ENCODE measurements at regions not wholly inside any gene's neighbourhood (a gene's known extent, or its start where the extent isn't known, plus 50 kb on each side); places are given as distances from the start of the nearest gene placed in this dataset.

GRCh38 chr4:163959932-163960331 is 465.4 kb downstream of the TMA16 start:
- H3K36me3 ChIP-seq, result no peaks in the 10 kb centered on the region
- intact Hi-C loops (cut with DNase I), result no loop called here
- WGBS, 2 donors, result 85 to 88% methylated on average over 6 of the region's 6 CpGs
- H3K27ac ChIP-seq, result no peak overlapping the region
- DNase-seq, result no peak
- H3K4me3 ChIP-seq (replicated peaks in 1 of 3), result no peak overlapping the region
- no peaks in the 10 kb centered on the region for H3K27me3 ChIP-seq
- no peak for TF ChIP-seq POLR2A (IDR thresholded peaks at IDR 0.05)
- no peak for TF ChIP-seq CTCF (IDR thresholded peaks at IDR 0.05)
- H3K4me1 ChIP-seq, result no peaks in the 10 kb centered on the region
- H3K9me3 ChIP-seq, result no peaks in the 10 kb centered on the region

GRCh38 chr4:163966612-163967011 is 472.1 kb downstream of the TMA16 start:
- no peak for DNase-seq
- Histone ChIP-seq H3K27me3 (no peaks in the 10 kb centered on the region), H3K27ac (no peak overlapping the region), H3K9me3 (no peaks in the 10 kb centered on the region), H3K4me3 (replicated peaks in 1 of 3) (no peak overlapping the region), H3K36me3 (no peaks in the 10 kb centered on the region), H3K4me1 (peaks cover 0 to 4% of the 10 kb centered on the region in 2 donors)
- intact Hi-C loops (cut with DNase I), result no loop called here
- WGBS, 2 donors, result 12 to 15% methylated on average over 3 of the region's 3 CpGs
- TF ChIP-seq CTCF (IDR thresholded peaks at IDR 0.05), result no peak
- no peak for TF ChIP-seq POLR2A (IDR thresholded peaks at IDR 0.05)

- Histone ChIP-seq H3K36me3 (no peaks in the 10 kb centered on the region), H3K9me3 (no peaks in the 10 kb centered on the region), H3K4me1 (peaks cover 0 to 4% of the 10 kb centered on the region in 2 donors), H3K27ac (no peak overlapping the region), H3K27me3 (no peaks in the 10 kb centered on the region), H3K4me3 (replicated peaks in 1 of 3) (no peak overlapping the region)
- no peak for DNase-seq
- no peak for TF ChIP-seq CTCF (IDR thresholded peaks at IDR 0.05)
- no peak for TF ChIP-seq POLR2A (IDR thresholded peaks at IDR 0.05)
- WGBS, 2 donors, result 64 to 73% methylated on average over 5 of the region's 5 CpGs
- intact Hi-C loops (cut with DNase I), result no loop called here
These were observed 472.8 kb downstream of the TMA16 start for GRCh38 chr4:163967263-163967662.

GRCh38 chr4:163967710-163968109 is 473.2 kb downstream of the TMA16 start:
- intact Hi-C loops (cut with DNase I), result no loop called here
- H3K9me3 ChIP-seq, result no peaks in the 10 kb centered on the region
- 38 to 39% methylated on average over 1 of the region's 1 CpG for WGBS, 2 donors
- no peak overlapping the region for H3K27ac ChIP-seq
- peaks cover 0 to 4% of the 10 kb centered on the region in 2 donors for H3K4me1 ChIP-seq
- H3K36me3 ChIP-seq, result no peaks in the 10 kb centered on the region
- H3K4me3 ChIP-seq (replicated peaks in 1 of 3), result no peak overlapping the region
- no peak for TF ChIP-seq CTCF (IDR thresholded peaks at IDR 0.05)
- TF ChIP-seq POLR2A (IDR thresholded peaks at IDR 0.05), result no peak
- no peaks in the 10 kb centered on the region for H3K27me3 ChIP-seq
- no peak for DNase-seq

GRCh38 chr4:163969291-163969690 is 474.8 kb downstream of the TMA16 start:
- H3K9me3 ChIP-seq, result no peaks in the 10 kb centered on the region
- WGBS, 2 donors, result 77 to 81% methylated on average over 4 of the region's 4 CpGs
- H3K4me1 ChIP-seq, result peaks cover 0 to 4% of the 10 kb centered on the region in 2 donors
- TF ChIP-seq POLR2A (IDR thresholded peaks at IDR 0.05), result no peak
- TF ChIP-seq CTCF (IDR thresholded peaks at IDR 0.05), result no peak
- DNase-seq, result no peak
- H3K27me3 ChIP-seq, result no peaks in the 10 kb centered on the region
- intact Hi-C loops (cut with DNase I), result no loop called here
- no peak overlapping the region for H3K4me3 ChIP-seq (replicated peaks in 1 of 3)
- no peaks in the 10 kb centered on the region for H3K36me3 ChIP-seq
- H3K27ac ChIP-seq, result no peak overlapping the region
